SK-N-SH treated with all-trans-retinoic acid at 6 μM for 48 hours (cell line): ENCODE measurements at regions not wholly inside any gene's neighbourhood (a gene's known extent, or its start where the extent isn't known, plus 50 kb on each side); places are given as distances from the start of the nearest gene placed in this dataset.

ENCODE experiments used
- ATAC-seq: fragments of 200-7000 bp; cut with Tn5 transposase; 3 replicates; pipeline ENCODE4 v1.9.1; 2020; ENCODE audit warnings: mild to moderate bottlenecking, moderate library complexity
- ARNTL ChIP-seq: fragments of 450-650 bp; formaldehyde crosslinking; IDR thresholded peaks from 2 replicates; pipeline ENCODE4 v1.5.0; 2020; ENCODE audit warnings: low read depth, mild to moderate bottlenecking, moderate library complexity, borderline replicate concordance
- BACH2 ChIP-seq: fragments of 250-450 bp; sonication (Bioruptor Pico); IDR thresholded peaks from 2 replicates; pipeline ENCODE4 v1.9.0; 2021; ENCODE audit warnings: mild to moderate bottlenecking, borderline replicate concordance
- CSDC2 ChIP-seq: fragments of 250-450 bp; sonication (Bioruptor Pico); IDR thresholded peaks from 2 replicates; pipeline ENCODE4 v1.5.0; 2020; ENCODE audit warnings: mild to moderate bottlenecking, moderate library complexity
- GLIS3 ChIP-seq: fragments of 250-450 bp; sonication (Bioruptor Pico); IDR thresholded peaks from 2 replicates; pipeline ENCODE4 v1.5.0; 2020; ENCODE audit warnings: mild to moderate bottlenecking, moderate library complexity
- ISL1 ChIP-seq: fragments of 250-450 bp; sonication (Bioruptor Pico); IDR thresholded peaks from 2 replicates; pipeline ENCODE4 v2.1.2; 2022; ENCODE audit warnings: mild to moderate bottlenecking, moderate library complexity
- OSR1 ChIP-seq: fragments of 250-450 bp; sonication (Bioruptor Pico); IDR thresholded peaks from 2 replicates; pipeline ENCODE4 v1.8.0; 2022; ENCODE audit warnings: moderate library complexity, mild to moderate bottlenecking, inconsistent platforms
- PPARA ChIP-seq: fragments of 250-450 bp; sonication (Bioruptor Pico); IDR thresholded peaks from 2 replicates; pipeline ENCODE4 v1.5.0; 2020; ENCODE audit warnings: mild to moderate bottlenecking, borderline replicate concordance
- RARB ChIP-seq: fragments of 250-450 bp; sonication (Bioruptor Pico); IDR thresholded peaks from 2 replicates; pipeline ENCODE4 v1.8.0; 2021; ENCODE audit warnings: mild to moderate bottlenecking, moderate library complexity
- SNAI2 ChIP-seq: fragments of 250-450 bp; sonication (Bioruptor Pico); IDR thresholded peaks from 2 replicates; pipeline ENCODE4 v1.5.0; 2020; ENCODE audit warnings: mild to moderate bottlenecking, moderate library complexity
- TCF4 ChIP-seq: fragments of 250-450 bp; sonication (Bioruptor Pico); IDR thresholded peaks from 2 replicates; pipeline ENCODE4 v1.8.0; 2021; ENCODE audit warnings: mild to moderate bottlenecking, moderate library complexity, borderline replicate concordance
- TOX ChIP-seq: fragments of 250-450 bp; sonication (Bioruptor Pico); IDR thresholded peaks from 2 replicates; pipeline ENCODE4 v1.8.0; 2021; ENCODE audit warnings: mild to moderate bottlenecking, moderate library complexity, borderline replicate concordance
- ZC3H10 ChIP-seq: fragments of 250-450 bp; sonication (Bioruptor Pico); IDR thresholded peaks from 2 replicates; pipeline ENCODE4 v1.5.1; 2021; ENCODE audit warnings: mild to moderate bottlenecking, moderate library complexity
- ZFP3 ChIP-seq: fragments of 250-450 bp; sonication (Bioruptor Pico); IDR thresholded peaks from 2 replicates; pipeline ENCODE4 v1.5.0; 2020; ENCODE audit warnings: mild to moderate bottlenecking, moderate library complexity
- ZFP30 ChIP-seq: fragments of 450-650 bp; formaldehyde crosslinking; IDR thresholded peaks from 2 replicates; pipeline ENCODE4 v1.5.0; 2022; ENCODE audit warnings: mild to moderate bottlenecking, moderate library complexity
- ZNF565 ChIP-seq: fragments of 450-650 bp; formaldehyde crosslinking; conservative IDR thresholded peaks from 2 replicates; pipeline ENCODE4 v1.5.0; 2020; ENCODE audit warnings: low read depth, mild to moderate bottlenecking, moderate library complexity
- ZNF70 ChIP-seq: fragments of 450-650 bp; formaldehyde crosslinking; IDR thresholded peaks from 2 replicates; pipeline ENCODE4 v1.5.0; 2020; ENCODE audit warnings: mild to moderate bottlenecking, moderate library complexity
- ZNF8 ChIP-seq: fragments of 450-650 bp; formaldehyde crosslinking; IDR thresholded peaks from 2 replicates; pipeline ENCODE4 v1.5.0; 2020; ENCODE audit warnings: mild to moderate bottlenecking, moderate library complexity
- TF ChIP-seq, protein P1 (sequence below): fragments of 250-450 bp; sonication (Bioruptor Pico); IDR thresholded peaks from 2 replicates; pipeline ENCODE4 v1.5.0; 2020; ENCODE audit warnings: mild to moderate bottlenecking, moderate library complexity
- TF ChIP-seq, protein P2 (sequence below): fragments of 250-450 bp; sonication (Bioruptor Pico); IDR thresholded peaks from 2 replicates; pipeline ENCODE4 v1.5.1; 2021; ENCODE audit warnings: mild to moderate bottlenecking, moderate library complexity
- TF ChIP-seq, protein P3 (sequence below): fragments of 250-450 bp; sonication (Bioruptor Pico); IDR thresholded peaks from 2 replicates; pipeline ENCODE4 v1.8.0; 2021; ENCODE audit warnings: low read depth, mild to moderate bottlenecking, moderate library complexity, borderline replicate concordance
- TF ChIP-seq, protein P4 (sequence below): fragments of 250-450 bp; sonication (Bioruptor Pico); IDR thresholded peaks from 2 replicates; pipeline ENCODE4 v1.5.1; 2020; ENCODE audit warnings: low read depth, mild to moderate bottlenecking, moderate library complexity

DNA sequence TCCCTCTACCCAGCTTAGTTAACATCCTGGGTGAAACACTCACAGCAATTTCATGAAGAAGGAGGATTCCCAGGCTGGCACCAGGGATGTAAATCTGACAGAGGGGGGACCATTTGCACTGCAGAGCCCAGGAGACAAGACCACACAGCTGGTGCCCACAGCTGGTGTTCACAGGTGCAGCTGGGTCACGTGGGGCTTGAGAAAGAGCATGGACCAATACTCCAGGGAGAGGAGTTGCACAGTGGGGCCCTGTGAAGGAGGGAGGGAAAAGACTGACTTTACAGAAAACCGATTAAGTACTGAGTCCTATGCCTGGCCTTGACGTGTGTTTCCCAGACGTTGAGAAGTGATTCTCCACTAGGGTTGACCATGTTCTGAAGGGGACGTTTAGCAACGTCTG, 1316.7 kb upstream of the TMEM132C start:
- no peak for ATAC-seq
- TF ChIP-seq ZFP30 (CRISPR knock-in tag) (no peak), ZFP3 (no peak), GLIS3 (CRISPR knock-in tag) (no peak), SNAI2 (CRISPR knock-in tag) (no peak), ARNTL (CRISPR knock-in tag) (no peak), PPARA (CRISPR knock-in tag) (no peak), ZNF8 (CRISPR knock-in tag) (no peak), TCF4 (CRISPR knock-in tag) (no peak), ZC3H10 (CRISPR knock-in tag) (no peak), CSDC2 (CRISPR knock-in tag) (no peak), ISL1 (CRISPR knock-in tag) (no peak), ZNF70 (CRISPR knock-in tag) (no peak), OSR1 (CRISPR knock-in tag) (no peak), ZNF565 (CRISPR knock-in tag) (no peak), RARB (no peak)
- TF ChIP-seq, protein P1, sequence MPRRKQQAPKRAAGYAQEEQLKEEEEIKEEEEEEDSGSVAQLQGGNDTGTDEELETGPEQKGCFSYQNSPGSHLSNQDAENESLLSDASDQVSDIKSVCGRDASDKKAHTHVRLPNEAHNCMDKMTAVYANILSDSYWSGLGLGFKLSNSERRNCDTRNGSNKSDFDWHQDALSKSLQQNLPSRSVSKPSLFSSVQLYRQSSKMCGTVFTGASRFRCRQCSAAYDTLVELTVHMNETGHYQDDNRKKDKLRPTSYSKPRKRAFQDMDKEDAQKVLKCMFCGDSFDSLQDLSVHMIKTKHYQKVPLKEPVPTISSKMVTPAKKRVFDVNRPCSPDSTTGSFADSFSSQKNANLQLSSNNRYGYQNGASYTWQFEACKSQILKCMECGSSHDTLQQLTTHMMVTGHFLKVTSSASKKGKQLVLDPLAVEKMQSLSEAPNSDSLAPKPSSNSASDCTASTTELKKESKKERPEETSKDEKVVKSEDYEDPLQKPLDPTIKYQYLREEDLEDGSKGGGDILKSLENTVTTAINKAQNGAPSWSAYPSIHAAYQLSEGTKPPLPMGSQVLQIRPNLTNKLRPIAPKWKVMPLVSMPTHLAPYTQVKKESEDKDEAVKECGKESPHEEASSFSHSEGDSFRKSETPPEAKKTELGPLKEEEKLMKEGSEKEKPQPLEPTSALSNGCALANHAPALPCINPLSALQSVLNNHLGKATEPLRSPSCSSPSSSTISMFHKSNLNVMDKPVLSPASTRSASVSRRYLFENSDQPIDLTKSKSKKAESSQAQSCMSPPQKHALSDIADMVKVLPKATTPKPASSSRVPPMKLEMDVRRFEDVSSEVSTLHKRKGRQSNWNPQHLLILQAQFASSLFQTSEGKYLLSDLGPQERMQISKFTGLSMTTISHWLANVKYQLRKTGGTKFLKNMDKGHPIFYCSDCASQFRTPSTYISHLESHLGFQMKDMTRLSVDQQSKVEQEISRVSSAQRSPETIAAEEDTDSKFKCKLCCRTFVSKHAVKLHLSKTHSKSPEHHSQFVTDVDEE (CRISPR knock-in tag): no peak
- TF ChIP-seq, protein P2, sequence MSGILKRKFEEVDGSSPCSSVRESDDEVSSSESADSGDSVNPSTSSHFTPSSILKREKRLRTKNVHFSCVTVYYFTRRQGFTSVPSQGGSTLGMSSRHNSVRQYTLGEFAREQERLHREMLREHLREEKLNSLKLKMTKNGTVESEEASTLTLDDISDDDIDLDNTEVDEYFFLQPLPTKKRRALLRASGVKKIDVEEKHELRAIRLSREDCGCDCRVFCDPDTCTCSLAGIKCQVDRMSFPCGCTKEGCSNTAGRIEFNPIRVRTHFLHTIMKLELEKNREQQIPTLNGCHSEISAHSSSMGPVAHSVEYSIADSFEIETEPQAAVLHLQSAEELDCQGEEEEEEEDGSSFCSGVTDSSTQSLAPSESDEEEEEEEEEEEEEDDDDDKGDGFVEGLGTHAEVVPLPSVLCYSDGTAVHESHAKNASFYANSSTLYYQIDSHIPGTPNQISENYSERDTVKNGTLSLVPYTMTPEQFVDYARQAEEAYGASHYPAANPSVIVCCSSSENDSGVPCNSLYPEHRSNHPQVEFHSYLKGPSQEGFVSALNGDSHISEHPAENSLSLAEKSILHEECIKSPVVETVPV (CRISPR knock-in tag): no peak
- TF ChIP-seq, protein P3, sequence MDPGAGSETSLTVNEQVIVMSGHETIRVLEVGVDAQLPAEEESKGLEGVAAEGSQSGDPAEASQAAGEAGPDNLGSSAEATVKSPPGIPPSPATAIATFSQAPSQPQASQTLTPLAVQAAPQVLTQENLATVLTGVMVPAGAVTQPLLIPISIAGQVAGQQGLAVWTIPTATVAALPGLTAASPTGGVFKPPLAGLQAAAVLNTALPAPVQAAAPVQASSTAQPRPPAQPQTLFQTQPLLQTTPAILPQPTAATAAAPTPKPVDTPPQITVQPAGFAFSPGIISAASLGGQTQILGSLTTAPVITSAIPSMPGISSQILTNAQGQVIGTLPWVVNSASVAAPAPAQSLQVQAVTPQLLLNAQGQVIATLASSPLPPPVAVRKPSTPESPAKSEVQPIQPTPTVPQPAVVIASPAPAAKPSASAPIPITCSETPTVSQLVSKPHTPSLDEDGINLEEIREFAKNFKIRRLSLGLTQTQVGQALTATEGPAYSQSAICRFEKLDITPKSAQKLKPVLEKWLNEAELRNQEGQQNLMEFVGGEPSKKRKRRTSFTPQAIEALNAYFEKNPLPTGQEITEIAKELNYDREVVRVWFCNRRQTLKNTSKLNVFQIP (CRISPR knock-in tag): no peak
- TF ChIP-seq, protein P4, sequence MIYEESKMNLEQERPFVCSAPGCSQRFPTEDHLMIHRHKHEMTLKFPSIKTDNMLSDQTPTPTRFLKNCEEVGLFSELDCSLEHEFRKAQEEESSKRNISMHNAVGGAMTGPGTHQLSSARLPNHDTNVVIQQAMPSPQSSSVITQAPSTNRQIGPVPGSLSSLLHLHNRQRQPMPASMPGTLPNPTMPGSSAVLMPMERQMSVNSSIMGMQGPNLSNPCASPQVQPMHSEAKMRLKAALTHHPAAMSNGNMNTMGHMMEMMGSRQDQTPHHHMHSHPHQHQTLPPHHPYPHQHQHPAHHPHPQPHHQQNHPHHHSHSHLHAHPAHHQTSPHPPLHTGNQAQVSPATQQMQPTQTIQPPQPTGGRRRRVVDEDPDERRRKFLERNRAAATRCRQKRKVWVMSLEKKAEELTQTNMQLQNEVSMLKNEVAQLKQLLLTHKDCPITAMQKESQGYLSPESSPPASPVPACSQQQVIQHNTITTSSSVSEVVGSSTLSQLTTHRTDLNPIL (CRISPR knock-in tag): no peak

DNA sequence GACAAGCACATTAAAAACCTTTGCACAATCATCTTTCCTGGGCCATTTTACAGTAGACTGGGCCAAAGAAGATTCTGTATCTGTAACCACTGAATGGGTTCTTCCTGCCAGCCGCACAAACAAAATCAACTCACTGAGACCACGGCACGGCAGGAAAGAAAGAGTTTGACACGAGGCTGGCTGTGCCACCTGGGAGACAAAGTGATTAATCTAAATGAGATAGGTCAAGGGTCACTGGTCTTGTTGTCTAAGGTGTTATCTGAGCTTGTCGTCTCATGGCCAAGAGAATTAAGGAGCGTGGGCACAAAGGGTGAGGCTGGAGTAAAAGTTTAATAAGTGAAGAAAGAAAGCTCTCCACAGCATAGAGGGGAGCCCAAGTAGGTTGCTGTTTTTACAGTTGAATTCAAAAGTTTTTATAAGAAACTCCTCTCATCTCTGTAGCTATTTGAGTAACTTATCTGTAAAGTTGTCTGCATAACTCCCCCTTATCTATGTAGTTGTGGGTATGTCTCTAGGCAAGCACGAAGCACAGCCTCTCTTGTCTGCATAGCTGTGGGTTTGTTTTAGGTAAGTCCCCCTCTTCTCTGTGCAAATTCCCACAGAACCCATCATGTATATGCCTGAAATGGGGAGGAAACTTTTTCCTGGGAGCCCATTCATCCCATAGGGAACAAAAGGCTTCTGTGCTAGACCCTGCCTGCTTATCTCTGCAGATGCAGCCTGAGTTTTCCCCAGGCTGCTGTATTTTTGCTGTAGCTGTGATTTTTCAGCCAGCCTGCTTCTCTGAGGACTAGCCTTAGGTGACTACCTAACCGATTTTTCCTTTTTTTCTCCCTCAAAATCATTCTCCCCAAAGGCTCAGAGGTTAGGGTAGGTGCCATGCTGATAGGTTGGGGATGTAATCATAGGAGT, 1314.6 kb upstream of the TMEM132C start:
- ATAC-seq: no peak

More for the DNA sequence above, 1314.6 kb upstream of the TMEM132C start:
- TF ChIP-seq ISL1 (CRISPR knock-in tag) (no peak), ZNF565 (CRISPR knock-in tag) (no peak), ZC3H10 (CRISPR knock-in tag) (no peak), TOX (CRISPR knock-in tag) (no peak), BACH2 (CRISPR knock-in tag) (no peak), GLIS3 (CRISPR knock-in tag) (no peak), SNAI2 (CRISPR knock-in tag) (no peak), ZNF8 (CRISPR knock-in tag) (no peak)
- TF ChIP-seq, protein P4 (CRISPR knock-in tag): no peak
